SW 1271 (cell line): ENCODE measurements at regions not wholly inside any gene's neighbourhood (a gene's known extent, or its start where the extent isn't known, plus 50 kb on each side); places are given as distances from the start of the nearest gene placed in this dataset.

Experiments
- DNase-seq, 2 experiments: peaks; one replicate each; lab custom pipeline; 2025; lab: John Stamatoyannopoulos, UW

- DNase-seq = no peak
These were observed 140.1 kb downstream of the ZDHHC20 start for GRCh38 chr13:21318891-21319532.

GRCh38 chr13:21319869-21320641, 139.0 kb downstream of the ZDHHC20 start:
- DNase-seq = no peak

- no peak for DNase-seq
These were observed 138.5 kb downstream of the ZDHHC20 start for GRCh38 chr13:21320642-21321034.

GRCh38 chr13:21321269-21321668, 137.8 kb downstream of the ZDHHC20 start:
- DNase-seq = no peak

GRCh38 chr13:21322327-21322965, 136.7 kb downstream of the ZDHHC20 start:
- DNase-seq = no peak
